Right ventricle myocardium superior (tissue), 1 donor: ENCODE measurements at regions not wholly inside any gene's neighbourhood (a gene's known extent, or its start where the extent isn't known, plus 50 kb on each side); places are given as distances from the start of the nearest gene placed in this dataset.

Experiments
- ATAC-seq: fragments of 200-7000 bp; cut with Tn5 transposase; one replicate; pipeline ENCODE4 v1.9.1; 2020; ENCODE audit warnings: mild to moderate bottlenecking; ENCODE audit not compliant: poor library complexity
- DNase-seq: peaks from one replicate; pipeline ENCODE4 v3.0.0-alpha.2; 2020
- intact Hi-C: fragments of 100-400 bp; cut with DNase I; formaldehyde crosslinking; loops from one replicate; pipeline ENCODE4 v1.11.2; 2022
- donor health status: DM: no; HTN: yes; CAD: no; lungs with severe emphysema.

DNA sequence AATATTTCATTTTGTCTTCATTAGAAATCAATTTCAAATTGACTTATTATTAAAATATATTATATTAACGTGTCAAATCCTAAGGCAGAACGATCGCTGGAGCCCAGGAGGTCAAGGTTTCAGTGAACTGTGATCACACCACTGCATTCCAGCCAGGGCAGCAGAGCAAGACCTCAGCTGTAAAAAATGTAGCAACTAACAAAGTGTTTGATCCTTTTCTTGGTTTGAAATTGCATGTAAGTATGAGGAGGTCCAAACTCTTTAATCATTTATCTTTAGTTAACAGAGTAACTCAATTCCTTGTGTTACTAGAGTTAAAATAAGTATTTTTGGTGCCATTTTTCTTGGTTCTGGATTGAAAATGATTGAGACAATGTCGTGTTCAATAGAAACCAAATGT, 1033.9 kb downstream of the NLGN4X start:
- DNase-seq = no peak
- ATAC-seq = no peak
- intact Hi-C loops = no loop called here

DNA sequence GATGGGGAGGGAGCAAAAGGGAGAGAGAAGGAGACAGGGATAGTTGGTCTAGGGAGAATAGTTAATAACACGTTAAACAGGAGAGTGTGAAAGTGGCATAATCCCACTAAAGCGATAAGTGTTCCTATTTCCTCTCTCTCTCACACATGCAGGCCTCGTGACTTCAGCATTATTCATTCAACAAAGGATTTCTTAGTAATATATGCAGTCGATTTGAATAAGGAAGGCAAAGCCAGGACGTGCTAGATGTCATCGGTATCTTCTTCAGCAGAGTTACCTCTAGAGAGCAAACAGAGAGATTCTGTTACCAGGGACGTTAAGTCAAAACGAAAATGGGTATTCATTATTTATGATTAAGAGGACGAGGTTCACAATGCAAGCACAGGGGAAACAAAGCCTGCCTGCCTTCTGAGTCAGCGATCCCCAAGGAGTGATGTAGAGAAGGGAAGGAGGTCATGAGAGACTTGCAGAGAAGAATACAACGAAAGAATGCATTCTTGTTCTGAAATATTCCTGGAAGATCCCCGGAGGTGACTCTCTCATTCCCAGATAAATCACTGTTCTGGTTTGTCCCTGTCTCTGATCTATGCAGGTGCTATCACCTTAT, 1048.4 kb downstream of the NLGN4X start:
- no peak for DNase-seq
- ATAC-seq = no peak
- intact Hi-C loops = no loop called here

DNA sequence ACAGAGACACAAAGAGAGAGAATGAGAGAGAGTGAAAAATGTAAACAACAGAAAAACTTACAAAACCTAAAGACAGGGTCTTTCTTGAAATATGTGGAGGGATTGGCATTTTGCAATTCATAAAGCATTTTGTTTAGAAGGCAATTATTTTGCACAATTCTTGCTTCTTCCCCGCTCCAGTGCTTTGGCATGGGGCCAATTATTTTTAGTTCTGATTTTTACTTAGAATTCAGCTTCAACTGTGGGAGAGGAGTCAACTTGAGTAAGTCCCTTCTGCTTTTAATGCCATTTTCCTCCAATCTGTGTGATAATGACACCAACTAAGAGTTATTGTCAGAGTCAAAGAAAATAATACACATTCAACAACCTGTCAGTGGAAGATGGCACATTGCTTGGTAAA, 1051.9 kb downstream of the NLGN4X start:
- DNase-seq = no peak
- intact Hi-C loops = no loop called here
- ATAC-seq = no peak

DNA sequence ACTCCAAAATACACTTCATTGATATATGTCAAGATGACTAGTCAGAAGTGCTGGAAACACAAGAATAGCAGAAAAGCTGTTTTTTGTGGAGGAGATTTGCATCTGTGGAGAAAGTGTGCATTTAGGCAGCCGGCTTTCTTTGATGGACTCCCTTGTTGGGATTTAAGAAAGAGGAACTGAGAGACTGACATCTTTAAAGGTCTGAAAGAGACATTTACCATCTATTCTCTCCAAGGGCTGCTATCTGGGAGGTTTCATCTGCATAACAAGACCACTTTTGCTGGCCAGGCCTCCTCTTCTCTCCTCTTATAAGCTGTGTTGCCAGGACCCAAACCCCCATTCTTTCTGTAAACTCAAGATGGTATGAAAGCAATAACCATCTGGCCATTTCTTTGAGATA, 1065.0 kb downstream of the NLGN4X start:
- ATAC-seq (no peak), DNase-seq (no peak)
- intact Hi-C loops = no loop called here

DNA sequence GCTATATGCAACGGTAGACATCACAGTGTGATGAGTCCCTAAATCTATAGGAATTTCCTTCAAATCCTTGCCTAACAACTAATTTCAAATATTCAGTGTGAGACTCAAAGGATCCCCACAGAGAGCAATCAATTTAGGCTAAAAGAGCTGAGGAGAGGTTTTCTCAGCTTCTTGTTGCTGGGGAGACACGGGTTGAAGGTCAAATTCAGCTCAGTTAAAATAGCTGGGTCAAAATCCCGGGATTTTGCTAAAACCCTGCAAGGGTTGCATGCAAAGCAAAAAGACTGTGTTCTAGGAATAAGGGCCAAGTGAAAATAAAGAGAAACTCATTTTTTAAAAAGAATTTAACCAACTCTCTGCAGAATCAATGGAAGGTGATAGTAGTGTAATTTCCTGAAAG, 1073.4 kb downstream of the NLGN4X start:
- intact Hi-C loops = no loop called here
- ATAC-seq = no peak
- DNase-seq = no peak

DNA sequence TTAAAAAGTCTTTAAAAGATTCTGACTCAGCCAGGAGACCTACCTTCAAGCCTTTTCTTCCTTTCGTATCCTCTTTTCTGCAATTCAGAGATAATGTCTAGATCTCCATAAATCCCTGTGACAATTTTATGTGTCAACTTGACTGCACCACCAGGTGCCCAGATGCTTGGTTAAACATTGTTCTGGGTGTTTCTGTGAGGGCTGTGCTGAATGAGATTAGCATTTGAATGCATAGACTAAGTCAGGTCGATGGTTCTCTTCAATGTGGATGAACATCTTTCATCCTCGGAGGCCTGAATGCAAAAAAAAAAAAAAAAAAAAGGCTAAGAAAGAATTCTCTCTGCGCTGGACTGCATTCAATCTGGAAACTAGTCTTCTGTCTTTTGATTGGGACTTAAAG, 1082.7 kb downstream of the NLGN4X start:
- intact Hi-C loops = no loop called here
- DNase-seq (no peak), ATAC-seq (no peak)

DNA sequence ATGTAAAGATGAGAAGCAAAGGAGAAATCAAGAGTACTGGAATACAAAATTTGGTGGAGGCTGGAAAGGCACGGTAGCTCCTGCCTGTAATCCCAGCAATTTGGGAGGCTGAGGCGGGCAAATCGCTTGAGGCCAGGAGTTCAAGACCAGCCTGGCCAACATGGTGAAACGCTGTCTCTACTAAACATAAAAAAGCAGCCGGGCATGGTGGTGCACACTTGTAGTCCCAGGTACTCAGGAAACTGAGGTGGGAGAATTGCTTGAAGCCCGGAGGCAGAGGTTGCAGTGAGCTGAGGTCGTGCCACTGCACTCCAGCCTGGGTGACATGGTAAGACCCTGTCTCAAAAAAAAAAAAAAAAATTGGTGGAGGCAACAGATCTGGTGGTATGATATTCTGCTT, 1086.0 kb downstream of the NLGN4X start:
- DNase-seq = no peak
- ATAC-seq = no peak
- intact Hi-C loops = no loop called here

DNA sequence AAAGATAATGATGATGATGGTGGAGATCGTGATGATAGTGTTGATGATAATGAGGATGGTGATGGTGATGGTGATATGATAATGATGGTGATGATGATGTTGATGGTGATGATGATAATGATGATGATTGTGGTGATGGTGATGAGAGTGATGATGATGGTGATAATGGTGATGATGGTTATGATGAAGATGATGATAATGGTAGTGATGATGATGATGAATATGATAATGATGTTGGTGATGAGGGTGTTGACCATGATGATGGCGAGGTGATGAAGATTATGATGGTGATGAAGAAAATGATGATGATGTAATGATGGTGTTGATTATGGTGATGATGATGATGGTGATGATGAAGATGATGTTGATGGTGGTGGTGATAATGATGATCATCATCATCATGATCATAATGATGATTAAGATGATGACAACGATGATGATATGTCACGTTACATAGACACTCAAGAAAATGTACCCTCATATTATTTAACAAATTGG, 1106.4 kb downstream of the NLGN4X start:
- DNase-seq = no peak
- no peak for ATAC-seq
- intact Hi-C loops = no loop called here

DNA sequence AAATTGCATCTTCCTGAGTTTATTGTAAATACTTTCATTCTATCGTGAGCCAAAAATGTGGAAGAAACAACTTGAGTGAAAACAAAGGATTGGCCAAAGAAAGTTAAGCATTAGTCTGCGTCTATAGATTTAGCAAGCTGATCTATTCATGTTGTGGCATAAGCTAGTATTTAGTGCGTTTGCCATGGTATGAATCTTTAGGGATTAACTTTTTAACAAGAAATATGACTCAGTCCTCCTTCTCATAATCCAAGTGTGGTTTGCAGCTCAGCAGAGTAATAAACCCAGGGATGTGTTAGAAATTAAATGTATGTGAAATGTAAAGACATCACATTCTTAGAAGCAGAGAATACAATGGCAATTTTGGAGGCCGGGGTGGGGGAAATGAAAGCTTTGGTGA, 1110.9 kb downstream of the NLGN4X start:
- intact Hi-C loops = loop anchor here (10.0 kb wide), 1 partner anchor 573 kb away; no protein-coding TSS in a partner anchor
- ATAC-seq (no peak), DNase-seq (no peak)

DNA sequence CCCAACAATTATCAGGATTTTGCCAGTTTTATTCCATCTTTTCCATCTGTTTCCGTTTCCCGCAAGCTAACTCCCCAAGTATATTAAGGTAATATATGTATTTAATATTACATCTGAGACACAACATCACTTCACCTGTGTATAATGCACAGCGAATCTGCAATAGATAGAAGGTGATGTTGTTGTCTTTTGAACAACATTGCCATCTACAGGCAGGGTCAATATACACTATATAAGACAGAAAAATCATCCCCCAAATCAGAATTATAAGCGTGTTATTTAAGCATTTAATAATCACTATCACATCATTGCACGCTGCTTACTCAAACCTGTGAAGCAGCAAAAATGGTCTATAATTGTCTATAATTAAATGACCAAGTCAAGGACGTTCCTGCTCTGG, 1115.5 kb downstream of the NLGN4X start:
- intact Hi-C loops = loop anchor here (10.0 kb wide), 1 partner anchor 568 kb away; no protein-coding TSS in a partner anchor
- no peak for ATAC-seq
- no peak for DNase-seq

DNA sequence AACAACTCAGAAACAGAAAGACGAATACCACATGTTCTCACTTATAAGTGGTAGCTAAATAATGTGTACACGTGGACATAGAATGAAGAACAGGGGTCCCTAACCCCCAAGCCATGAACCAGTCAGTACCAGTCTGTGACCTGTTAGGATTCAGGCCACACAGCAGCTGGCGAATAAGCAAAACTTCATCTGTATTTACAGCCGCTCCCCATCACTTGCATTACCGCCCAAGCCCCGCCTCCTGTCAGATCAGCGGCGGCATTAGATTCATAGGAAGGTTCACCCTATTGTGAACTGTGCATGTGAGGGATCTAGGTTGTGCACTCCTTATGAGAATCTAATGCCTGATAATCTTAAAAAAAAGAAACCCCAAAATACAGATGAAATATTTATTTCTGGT, 1128.7 kb downstream of the NLGN4X start:
- intact Hi-C loops = no loop called here
- DNase-seq = no peak
- ATAC-seq = no peak

DNA sequence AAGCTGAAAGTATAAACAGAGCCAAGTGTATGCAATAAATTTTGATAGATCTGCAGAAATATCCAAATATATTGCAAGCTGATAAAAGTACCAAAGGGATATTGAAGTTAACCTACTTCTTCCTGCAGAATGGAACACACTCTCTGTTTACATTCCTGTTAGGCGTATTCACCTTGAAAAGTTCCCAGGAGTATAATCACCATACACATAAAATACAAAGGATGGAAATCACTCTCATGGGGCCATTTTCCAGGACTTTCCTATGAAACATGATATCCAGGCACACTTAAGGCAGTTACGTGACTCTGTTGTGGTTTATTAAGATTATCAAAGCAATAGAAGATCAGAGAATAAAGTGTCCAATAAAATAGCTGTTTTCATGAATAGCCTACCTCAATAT, 1142.3 kb downstream of the NLGN4X start:
- ATAC-seq (no peak), DNase-seq (no peak)
- intact Hi-C loops = no loop called here

DNA sequence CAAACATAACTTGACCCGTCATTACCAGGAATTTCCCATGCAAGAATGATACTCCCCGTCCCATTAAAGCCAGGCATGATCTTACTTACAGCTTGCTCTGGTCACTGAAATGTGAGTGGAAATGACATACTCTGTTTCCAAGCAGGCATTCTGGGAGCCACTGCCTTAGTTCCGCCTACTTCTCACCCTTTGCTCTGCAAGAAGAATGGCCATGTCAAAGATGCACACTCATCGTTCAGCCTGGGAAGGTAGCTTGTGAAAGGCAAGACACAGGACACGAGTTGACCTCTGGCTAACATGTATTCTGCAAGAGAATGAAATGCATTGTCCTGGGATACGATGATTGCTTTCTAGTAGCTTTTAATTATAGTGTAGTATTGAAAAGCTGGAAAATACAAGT, 1144.4 kb downstream of the NLGN4X start:
- intact Hi-C loops = no loop called here
- no peak for ATAC-seq
- DNase-seq = no peak

DNA sequence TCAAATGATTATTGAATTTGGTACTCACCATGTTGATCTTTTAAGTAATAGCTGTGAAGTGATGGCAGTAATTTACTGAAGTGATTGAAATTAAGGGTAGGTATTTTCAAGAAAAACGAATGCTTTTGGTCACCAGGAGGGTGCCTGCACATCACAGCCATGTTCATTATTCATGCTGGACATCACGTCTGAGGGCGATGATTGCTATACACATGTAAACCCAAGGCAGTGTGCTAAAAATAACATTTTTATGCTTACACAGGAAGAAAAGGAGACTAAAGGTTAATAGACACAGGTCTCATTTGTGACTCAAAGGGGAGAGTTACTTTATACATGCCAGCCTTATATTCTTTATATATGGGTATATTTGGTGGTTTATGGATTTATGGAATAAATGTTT, 1146.0 kb downstream of the NLGN4X start:
- intact Hi-C loops = no loop called here
- ATAC-seq = no peak
- no peak for DNase-seq

DNA sequence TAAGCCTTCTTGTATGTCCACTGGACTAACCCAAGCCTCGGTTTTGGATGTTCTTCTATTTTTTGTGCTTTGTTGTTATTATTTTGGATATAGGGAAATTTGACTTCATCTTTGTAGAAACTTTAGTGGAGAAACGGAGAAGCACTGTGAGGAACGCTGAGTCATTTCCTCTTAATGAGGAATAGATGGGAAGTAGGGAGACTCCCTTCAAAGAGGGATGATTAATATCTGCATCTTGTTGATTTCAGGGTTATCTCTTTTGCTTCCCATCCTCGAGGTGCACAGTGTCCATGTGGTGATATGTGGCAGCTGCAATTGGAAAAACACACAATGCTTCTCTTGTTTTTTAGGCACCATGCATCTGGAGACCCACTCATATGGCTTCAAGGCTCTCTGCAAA, 1147.9 kb downstream of the NLGN4X start:
- ATAC-seq (no peak), DNase-seq (no peak)
- intact Hi-C loops = no loop called here

DNA sequence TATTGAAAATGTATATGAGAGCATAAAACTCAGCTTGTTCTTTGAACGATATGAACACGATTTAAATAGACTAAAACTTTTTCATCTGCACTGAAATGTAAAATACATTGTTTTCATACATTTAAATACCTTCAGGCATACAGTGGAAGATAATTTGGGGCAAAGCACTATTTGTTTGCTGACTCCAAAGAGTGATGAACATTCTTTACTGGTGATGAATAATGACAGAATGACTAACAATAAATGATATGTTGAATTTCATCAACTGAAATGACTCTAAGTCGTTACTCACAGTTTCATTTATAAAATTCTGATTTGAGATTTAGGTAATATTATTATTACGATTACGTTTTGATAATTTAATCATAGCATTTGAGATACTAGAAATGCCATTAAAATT, 1160.1 kb downstream of the NLGN4X start:
- DNase-seq (no peak), ATAC-seq (no peak)
- intact Hi-C loops = no loop called here

DNA sequence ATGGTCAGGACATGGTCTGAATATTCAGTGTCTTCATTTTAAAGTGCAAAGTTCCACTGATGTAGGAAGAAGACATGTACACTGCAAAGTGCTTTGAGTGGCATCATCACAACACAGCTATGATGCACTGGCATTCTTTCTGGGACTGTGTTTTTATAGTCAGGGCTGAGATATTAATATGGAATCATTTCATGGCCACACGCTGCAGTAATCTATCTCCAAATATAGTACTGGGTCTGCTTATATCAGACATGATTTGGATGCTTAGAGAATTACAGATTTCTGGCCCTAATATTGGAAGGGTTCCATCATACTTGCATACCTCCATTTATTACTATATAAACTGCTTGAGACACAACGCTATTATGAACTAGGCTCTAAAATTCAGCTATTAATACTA, 1170.9 kb downstream of the NLGN4X start:
- intact Hi-C loops = no loop called here
- DNase-seq (no peak), ATAC-seq (no peak)

DNA sequence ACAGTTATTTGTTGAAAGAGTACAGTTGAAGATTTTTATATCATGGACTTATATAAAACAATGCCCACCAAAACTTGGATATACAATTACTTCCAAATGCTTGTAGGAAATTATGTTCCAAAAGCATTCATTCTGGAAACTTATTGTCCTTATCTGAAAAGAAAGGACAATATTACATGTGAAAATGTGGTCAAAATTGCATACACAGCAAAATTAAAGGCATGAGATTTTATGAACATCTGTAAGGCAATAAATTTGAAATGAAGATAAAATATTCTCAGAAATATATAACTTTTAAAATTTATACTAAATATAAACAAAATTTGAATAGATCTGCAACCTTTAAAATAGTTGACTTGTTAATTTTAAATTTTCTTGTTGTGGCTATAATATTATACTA, 1173.8 kb downstream of the NLGN4X start:
- intact Hi-C loops = no loop called here
- ATAC-seq (no peak), DNase-seq (no peak)

DNA sequence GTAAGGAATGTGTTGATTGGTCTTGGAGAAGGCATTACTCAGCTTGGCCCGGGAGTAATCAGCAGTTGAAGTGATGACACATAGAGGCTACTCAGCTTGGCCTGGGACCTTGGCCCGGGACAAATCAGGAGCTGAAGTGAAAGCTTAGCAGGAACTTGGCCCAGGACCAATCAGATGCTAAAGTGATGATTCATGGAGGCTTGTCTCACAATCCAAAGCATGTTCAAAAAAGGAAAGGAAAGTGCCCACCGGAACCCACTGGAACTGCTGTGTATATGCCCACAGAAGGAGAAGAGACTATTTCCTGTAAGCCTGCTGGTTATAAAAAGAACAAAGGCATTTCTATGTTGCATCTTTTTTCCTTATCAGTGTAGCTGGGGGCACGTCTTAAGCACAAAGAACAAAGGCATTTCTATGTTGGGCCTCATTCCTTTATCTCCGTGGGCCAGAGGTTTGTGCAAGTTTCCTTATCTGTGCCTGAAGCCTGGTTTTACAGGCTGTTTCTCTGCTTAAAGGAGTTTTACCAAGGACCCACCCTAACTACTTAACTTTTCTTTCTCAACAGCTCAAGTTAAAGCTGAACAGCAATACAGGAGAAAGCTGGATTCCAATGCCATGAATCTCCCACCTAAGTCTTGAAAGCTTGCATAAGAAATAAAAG, 1176.7 kb downstream of the NLGN4X start:
- DNase-seq (peak; percentile 40), ATAC-seq (peak; percentile 36)
- intact Hi-C loops = no loop called here

DNA sequence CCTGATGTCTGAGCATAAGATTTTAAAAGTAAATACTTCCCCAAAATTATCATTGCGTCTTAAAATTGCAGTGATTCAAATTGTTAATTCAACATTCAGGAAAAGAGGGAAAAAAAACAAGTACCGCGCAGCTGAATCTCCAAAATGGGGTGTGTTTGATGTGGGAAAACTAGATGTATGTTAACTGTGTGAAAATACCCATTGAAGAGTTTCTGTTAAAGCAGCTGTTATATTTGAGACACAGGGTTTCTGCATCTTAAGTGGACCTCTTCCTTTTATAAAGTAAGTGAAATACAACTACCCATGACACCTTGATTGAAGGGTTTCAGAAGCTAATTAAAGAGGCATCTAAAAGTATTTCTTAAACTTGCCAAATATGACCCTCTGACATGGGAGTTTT, 1186.1 kb downstream of the NLGN4X start:
- intact Hi-C loops = no loop called here
- ATAC-seq (no peak), DNase-seq (no peak)

DNA sequence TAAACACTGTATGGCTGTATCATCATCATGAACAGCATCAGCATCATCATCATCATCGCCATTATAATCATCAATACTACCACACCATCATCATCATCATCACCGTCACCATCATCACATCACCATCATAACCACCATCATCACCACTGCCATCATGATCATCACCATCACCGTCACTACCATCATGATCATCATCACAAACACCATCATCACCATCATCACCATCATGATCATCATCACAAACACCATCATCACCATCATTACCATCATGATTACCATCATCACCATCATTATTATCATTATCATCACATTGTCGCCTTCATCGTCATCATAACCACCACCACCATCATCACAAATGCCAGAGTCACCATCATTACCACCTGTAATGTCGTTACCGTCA, 1196.9 kb downstream of the NLGN4X start:
- ATAC-seq (no peak), DNase-seq (no peak)
- intact Hi-C loops = no loop called here
